Cardiac septum (tissue), 1 donor: ENCODE measurements at regions not wholly inside any gene's neighbourhood (a gene's known extent, or its start where the extent isn't known, plus 50 kb on each side); places are given as distances from the start of the nearest gene placed in this dataset.

Source experiments
- DNase-seq: peaks from one replicate; pipeline ENCODE4 v3.0.0-alpha.2; 2020; ENCODE audit warnings: low spot score
- intact Hi-C: fragments of 100-400 bp; cut with DNase I; formaldehyde crosslinking; loops from one replicate; pipeline ENCODE4 v1.14.0; 2022
- donor health status: DM: no; HTN: no; CAD: no.

DNA sequence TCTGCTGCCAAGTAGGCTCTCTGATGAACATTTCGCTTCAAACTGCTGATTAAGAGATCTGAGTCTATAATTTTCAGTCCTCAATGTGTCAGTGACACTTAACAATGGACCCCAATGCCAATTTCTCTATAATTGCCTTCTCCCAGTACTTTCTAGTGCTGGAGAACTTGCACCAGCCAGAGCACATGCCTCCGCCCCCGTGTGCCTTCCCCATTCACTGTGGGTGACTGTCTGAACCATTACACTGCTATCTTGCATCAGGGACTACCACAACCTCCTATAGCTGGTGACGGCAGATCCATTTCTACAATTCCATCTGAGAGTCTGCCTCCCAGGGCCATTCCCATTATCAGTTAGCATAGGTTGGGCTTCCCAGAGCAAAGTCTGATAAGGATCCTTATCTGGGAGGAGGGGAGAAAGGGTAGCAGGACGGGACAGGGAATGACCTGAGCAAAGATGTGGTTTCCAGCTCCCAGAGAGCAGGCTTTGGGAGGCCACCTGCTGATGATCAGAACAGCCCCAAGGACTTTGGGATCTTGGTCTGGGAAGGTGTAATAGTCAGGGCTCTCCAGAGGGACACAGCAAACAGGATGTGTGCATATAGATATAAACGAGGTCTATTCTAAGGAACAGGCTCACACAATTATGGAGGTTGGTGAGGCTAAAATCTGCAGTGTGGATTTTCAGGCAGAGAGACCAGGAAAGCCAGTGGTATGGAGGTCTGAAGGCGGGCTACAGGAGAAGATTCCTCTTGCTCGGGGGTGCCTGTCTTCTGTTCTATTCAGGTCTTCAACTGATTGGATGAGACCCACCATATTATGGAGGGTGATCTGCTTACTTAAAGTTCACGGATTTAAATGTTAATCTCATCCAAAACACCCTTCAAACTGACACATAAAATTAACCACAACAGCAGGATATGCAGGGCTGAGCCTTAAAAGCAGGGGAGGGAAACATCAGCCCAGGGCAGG lies 238.2 kb downstream of the PTPRU start:
- intact Hi-C loops, result no loop called here
- no peak for DNase-seq

DNA sequence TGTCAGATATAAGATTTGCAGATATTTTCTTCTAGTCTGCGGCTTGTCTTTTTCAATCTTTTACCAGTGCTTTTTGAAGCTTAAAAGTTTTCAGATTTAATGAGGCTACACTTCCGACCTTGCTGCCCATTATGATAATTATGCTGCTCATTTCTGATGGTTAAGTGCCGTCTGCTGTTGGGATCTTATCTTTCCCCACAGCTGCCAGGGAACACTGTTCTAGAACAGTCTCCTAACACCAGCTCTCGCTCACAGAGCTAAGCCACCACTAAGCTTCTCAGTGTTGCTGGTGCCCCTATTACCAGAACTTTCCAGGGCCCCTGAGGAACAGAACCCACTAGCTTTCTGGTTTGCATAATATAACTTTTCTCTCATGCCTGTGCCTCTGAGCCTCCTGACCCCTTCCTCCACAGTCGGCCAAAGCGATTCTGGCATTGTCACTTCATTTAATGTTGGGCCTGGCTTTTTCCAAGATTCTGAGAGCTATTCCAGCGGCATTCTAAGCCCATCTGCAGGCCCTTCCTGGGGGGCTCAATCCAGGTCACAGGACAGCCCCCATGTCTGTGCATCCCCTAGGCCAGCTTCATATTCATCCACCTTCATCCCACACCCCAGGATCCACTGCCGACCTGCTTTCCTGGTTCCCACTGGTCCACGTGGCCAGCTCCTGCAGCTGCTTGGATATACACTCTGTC lies 237.0 kb downstream of the PTPRU start:
- intact Hi-C loops, result no loop called here
- DNase-seq, result peak; percentile 36

DNA sequence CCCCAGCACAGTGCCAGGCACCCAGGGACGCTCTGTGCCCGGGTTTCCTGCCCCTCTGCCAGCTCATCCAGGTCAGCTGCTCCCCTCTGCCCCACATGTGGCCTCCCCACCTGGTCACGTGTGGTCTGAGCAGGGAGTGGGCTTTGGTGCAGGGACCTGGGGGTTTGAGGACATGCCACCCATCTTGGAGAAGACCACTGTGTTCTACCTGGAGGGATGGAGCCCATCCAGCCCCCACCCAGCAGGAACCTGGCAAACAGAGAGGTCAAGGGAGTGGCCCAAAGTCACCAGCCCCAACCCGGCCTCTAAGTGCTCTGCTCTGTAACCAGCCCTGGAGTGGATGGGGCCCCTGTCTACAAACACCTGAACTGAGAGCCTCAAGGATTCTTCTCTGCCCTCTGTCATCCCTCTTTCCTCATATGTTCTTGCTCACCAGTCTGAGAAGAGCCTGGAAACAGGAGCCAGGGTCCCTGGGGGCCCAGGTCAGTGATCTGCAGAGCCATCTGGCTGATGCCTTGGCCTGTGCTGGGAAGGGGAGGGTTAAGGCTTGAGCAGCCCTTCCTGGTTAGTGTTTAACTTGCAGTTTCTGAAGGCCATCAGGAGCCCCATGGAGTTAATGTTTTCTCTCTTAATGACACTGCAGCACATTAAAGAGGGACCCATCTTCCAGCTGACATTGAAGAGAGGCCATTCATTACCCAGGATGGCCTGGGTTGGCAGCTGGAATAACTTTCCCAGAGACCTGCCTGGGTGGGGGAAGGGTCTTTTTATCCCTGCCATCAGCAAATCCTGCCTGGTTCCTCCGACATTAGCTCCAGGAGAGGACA lies 235.4 kb downstream of the PTPRU start:
- intact Hi-C loops, result no loop called here
- peak; percentile 43 for DNase-seq

DNA sequence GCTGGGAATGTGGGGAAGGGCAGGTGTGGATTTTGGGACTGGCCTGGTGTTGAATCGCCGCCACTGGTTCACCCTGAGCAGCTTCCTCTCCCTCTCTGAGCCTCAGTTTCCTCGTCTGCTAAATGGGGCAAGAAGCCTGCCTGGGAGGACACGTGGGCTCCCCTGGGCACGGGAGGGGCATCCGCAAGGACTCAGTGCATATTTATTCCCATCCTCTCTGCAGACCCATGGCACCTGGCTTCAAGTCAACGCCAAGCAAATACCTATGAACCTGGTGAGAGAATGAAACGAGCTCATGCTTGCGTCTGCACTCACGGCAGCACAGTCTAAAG lies 234.4 kb downstream of the PTPRU start:
- intact Hi-C loops, result no loop called here
- DNase-seq, result peak; percentile 31

DNA sequence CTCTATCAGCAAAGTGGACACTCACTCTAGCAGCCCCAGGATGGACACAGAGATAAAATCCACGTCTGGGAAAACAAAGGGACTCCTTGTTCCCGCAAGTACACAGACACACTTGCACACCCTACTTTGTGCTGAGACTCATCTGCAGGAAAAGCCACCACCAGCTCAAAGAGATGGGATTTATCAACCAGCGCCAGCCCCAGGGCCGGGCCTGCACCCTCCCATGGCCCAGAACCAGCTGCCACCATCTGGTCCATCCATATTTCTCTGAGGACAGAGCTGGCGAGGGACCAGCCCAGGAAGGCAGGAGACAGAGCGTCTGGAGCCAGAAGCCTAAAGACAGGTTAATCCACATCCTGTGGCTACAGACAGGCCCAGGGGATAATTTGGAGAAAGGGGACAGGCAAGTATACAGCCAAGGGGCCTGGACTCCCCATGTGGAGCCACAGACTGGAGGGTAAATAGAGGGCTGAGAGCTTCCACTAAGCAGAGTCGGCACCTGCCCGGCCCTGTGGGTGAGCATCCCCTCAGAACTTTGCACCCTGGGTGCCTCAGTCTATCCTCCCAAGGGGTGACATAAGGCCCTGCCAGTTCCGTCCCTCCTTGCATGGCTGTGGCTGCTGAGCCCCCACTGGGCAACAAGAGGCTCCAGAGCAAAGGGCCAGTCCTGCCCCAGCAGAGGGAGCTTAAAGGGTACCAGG lies 233.9 kb downstream of the PTPRU start:
- peak; percentile 55 for DNase-seq
- intact Hi-C loops, result no loop called here

DNA sequence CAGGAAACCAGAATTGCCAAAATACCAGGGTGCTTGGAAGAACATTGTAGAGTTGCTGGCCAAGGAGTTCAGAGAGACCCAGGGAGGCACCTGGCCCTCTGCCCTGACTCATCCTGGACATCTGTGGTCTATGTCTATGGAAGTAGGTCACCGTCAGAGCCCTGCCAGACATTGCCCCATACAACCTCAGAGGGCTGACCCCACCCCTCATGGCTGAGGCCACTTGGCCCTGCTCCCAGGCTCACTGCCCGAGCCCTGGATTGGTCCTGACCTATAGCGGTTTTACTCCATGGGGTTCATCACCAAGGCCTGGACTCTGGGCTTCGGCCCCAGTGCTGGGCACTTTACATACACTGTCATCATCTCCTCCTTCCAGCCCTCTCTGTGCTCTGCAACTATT lies 233.1 kb downstream of the PTPRU start:
- intact Hi-C loops, result no loop called here
- peak; percentile 50 for DNase-seq

DNA sequence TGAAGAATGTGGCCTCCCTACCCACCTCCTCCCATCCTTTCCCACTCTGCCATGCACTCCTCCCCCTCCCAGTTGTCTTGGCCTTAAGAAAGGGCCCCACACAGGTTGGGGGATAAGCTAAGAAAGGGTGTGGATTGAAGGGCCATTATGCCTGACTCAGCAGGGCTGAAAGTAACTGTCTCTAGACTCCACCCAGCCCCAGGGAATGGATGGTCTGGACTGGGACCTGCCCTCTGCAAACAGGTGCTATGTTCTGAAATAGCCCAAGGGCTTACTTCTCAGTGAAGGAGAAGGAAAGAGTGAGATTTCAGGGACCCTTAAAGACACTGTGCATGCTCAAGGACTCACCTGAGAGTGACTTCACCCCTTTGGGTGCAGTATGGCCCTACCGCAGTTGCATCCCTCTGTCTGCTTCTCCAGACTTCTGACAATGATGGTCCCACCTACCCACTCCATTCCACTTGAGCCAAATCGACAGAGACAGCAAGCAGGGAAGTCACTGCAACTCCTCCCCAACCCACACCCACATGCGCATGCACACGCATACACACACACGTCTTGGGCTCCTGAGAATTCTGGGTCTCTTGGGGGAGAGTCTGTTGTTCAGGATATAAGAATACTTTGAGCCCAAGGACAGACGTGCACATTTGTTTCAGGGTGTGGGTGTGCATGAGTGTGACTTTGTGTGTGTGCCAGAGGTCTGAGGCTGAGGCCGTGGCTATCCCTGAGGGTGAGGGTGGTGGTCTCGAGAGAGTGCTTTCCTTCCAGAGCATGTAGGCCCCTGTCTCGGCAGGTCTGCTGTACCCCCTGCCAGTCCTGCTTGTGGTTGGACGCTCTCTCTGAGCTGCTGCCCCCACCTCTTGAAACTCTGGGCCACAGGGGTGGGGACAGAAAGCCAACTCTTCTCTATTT lies 231.9 kb downstream of the PTPRU start:
- intact Hi-C loops, result no loop called here
- peak; percentile 46 for DNase-seq

DNA sequence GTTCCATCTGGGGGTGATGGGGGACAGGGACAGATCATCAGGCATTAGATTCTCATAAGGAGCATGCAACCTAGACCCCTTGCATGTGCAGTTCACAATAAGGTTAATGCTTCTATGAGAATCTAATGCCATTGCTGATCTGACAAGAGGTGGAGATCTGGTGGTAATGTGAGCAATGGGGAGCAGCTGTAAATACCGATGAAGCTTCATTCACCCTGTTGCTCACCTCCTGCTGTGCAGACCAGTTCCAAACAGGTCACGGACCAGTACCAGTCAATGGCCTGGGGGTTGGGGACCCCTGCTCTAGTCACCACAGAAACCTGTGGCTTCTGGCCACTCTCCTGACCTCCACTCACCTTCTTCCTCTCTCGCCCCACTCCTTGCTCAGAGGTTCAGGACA lies 229.9 kb downstream of the PTPRU start:
- DNase-seq, result peak; percentile 54
- intact Hi-C loops, result no loop called here

DNA sequence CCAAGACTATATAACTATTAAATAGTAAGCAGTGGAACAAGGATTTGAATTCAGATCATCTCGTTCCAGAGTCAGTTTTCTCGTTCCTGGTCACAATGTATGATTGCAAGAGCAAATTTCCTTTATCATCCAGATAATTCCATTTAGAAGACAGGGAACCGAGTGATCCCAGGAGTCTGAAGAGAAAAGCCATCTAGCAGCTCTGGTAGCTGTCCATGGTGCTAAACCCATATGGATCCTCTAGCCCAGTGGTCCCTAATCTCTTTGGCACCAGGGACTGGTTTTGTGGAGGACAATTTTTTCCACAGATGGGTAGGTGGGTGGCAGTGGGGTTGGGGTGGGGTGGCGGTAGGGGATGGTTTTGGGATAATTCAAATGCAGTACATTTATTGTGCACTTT lies 229.4 kb downstream of the PTPRU start:
- intact Hi-C loops, result no loop called here
- no peak for DNase-seq

DNA sequence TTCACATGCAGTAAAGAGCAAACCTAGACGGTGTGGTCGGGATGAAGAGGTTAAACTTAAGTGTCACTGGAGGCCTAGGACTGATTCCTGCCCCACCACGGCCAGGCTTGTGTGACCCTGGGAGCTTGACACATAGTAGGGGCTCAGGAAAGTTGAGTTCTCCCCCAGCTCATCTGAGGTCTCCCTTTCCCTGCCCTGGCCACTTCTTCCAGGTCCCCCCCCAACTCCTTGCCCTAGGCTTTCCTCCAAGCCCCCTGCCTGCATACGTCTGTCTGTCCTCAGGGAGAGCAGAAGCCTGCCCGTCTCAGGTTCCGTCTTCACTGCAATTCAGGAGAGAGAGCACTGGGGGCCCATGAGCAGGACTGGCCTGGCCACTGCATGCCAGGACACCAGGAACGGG lies 225.8 kb downstream of the PTPRU start:
- peak; percentile 31 for DNase-seq
- intact Hi-C loops, result no loop called here

DNA sequence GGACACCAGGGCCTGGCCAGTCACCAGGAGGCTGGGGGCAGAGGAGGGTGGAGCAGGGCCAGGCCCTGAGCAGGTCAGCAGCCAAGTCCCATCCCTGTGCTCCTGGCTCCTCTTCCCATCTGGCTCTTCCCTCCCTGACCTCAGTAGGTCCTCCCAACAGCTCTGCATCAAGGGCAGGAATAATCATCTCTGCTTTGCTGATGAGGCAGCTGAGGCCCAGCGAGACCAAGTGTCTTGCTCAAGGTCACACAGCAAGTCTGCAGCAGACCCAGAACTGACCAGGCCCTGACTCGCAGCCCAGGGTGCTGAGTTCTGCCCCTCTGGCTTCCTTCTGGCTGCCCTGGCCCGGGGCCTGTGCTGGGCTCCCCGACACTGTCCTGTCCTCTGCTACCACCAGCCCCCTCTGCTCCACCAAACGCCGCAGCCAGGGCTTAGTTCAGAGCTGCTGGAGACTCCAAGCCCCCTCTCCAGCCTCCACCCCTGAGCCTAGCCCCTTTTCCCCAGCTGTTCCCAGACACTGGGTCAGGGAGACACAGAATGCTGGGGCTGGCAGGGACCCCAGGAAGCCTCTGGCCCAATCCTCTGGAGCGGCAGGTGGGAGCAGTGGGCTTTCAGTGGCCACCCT lies 224.9 kb downstream of the PTPRU start:
- intact Hi-C loops, result no loop called here
- peak; percentile 69 for DNase-seq

DNA sequence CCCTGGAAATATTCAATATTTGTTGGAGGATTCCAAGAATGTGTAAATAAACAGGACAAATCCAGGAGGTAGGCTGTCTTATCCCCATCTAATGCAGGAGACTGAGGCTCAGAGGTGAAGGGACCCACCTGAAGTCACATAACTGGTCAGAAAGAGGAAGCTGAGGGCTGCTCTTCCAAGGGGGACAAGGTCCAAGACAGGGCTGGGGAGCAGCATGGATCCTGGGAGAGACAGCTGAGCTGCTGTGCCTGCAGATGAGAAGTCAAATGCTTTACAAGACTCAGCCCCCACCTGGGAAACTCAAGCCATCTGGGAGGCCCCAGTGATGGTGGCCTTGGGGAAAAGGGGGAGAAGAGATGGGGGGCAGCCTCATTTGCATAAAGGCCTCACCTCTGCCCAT lies 224.4 kb downstream of the PTPRU start:
- intact Hi-C loops, result no loop called here
- peak; percentile 3 for DNase-seq

DNA sequence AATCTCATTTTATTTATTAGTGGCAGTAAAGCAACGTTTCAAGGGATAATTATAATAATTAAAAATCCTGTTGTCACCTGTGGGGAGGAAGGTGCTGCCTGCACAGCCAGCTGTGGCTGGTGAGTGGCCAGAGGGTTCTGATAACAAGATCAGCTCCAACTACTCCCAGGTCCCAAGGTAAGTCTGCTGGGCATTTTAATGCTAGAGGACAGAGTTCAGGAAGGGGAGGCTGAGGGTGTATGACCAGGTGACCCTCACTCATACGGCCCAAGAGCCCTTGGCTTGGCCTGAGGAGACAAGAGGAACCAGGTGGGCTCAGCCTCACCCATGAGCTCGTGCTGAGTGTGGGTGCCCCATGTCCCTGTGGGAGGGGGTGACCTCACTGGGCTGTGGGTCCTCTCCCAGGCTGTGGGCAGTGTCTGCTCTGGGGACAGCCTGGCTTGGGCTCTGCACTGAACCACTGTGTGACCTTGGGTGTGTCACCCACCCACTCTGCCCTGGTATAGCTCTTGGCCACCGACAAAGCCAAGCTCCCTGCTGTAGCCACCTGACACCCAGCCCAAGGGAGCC lies 223.8 kb downstream of the PTPRU start:
- intact Hi-C loops, result no loop called here
- peak; percentile 70 for DNase-seq

DNA sequence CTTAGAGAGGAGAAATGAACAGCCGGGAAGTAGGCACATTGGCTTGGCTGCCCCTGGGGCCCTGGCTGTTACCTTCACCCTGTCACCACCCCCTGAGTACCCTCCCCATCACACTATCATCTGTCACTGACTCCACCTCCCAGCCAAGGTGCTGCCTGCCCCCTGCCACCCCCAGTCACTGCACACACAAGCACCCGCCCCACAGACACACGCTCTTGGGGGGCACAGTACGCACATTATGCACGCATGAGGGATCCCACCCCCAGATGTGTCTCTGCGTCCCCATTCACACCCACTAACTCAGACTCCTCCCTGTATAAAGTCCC lies 223.3 kb downstream of the PTPRU start:
- DNase-seq, result peak; percentile 22
- intact Hi-C loops, result loop anchor here (10.0 kb wide), 1 partner anchor 225 kb away; the partner anchor contains the start of genes MECR and PTPRU

DNA sequence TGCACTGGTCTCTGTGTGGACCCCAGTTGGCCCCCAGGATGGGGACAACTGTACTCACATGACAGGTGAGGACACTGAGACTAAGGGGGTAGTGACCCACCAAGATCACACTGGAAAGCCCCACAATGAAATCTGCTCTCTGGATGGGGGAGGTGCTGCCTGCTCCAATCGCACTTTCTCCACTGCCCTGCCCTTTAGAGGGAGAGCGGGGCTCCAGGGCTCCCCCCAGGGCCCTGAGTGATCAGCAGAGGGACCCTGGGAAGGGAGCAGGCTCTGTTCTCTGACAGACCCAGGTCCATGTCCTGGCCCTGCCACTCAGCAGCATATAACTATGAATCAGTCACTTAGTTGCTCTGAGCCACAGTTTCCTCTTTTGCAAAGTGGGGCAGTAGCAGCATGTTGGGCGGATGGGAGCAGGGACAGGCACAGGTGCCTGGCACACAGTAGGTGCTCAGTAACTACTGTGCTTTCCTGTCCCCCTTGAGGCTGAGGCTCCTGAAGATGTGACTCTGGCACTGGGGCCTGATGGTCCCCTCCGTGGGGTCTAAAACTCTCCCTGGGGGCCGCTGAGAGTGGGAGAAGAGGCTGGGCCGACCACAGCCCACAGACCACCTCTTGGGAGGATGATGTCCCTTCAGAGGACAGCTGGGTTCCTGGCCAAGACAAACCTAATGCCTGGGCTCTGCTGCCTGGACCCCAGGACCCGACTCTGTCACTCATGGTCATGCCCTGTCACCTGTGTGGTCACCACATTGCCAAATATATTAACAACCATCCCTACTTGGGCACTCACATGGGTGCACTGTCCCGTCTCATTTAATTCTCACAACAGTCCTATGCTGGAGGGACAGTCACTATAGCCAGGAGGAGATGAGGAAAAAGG lies 222.7 kb downstream of the PTPRU start:
- DNase-seq, result peak; percentile 56
- intact Hi-C loops, result loop anchor here (10.0 kb wide), 1 partner anchor 224 kb away; the partner anchor contains the start of genes MECR and PTPRU

DNA sequence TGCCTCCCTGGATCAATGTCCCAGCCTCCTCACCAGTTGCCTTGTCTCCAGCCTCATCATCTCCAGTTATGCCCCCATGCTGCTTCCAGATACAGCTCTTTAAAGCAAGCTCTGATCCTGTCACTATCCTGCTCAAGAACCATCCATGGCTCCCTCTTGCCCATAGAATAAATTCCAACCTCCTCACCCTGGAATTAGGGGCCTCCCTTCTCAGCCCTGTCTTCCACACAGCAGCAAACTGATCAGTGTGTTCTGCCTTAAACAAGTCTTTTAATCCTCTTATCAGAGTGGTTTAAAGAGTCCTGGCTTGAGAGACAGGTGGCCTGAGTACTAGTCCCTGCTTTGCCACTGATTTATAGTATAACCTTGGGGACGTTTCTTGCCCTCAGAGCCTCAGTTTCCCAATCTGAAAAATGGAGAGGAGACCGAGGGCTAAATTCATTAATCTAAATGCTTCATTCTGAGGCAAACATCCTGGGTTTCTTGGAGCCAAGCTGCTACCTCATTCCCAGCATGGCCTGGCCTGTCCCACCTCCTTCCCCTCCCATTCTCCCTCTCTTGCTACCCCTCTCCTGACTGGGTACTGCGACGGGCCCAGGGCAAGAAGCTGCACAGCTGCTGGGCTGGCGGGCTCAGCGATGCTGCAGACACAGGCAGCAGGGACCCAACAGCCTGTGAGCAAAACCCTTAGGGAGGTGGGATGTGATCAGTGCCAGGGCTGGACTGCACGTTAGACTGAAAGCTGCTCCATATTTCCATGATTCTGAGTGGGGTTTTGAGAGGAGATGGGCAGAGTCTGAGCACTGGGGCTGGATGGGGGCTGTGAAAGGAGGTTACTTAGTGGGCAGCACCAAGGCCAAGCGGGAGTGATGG lies 221.4 kb downstream of the PTPRU start:
- DNase-seq, result peak; percentile 55

More for the DNA sequence above, 221.4 kb downstream of the PTPRU start:
- intact Hi-C loops, result loop anchor here (10.0 kb wide), 1 partner anchor 223 kb away; the partner anchor contains the start of genes MECR and PTPRU
